OCI-LY7 (cell line): ENCODE measurements at regions not wholly inside any gene's neighbourhood (a gene's known extent, or its start where the extent isn't known, plus 50 kb on each side); places are given as distances from the start of the nearest gene placed in this dataset.

Source experiments
- EZH2phosphoT487 ChIP-seq: fragments of 200-600 bp; sonication (generic); IDR thresholded peaks from 2 replicates; pipeline ENCODE4 v1.6.1; 2018; ENCODE audit warnings: low read depth, borderline replicate concordance, mild to moderate bottlenecking, mixed run types, antibody characterized with exemption, low read length, moderate library complexity, mixed read lengths
- TF ChIP-seq, protein P1 (sequence below): fragments of 200-600 bp; sonication (generic); conservative IDR thresholded peaks from 2 replicates; pipeline ENCODE4 v1.5.1; 2014; ENCODE audit warnings: mild to moderate bottlenecking, antibody characterized with exemption, low read length, moderate library complexity, mixed read lengths

GRCh38 chr2:39893616-39894015 lies 114.6 kb upstream of the THUMPD2 start:
- TF ChIP-seq EZH2phosphoT487: no peak
- TF ChIP-seq, protein P1, sequence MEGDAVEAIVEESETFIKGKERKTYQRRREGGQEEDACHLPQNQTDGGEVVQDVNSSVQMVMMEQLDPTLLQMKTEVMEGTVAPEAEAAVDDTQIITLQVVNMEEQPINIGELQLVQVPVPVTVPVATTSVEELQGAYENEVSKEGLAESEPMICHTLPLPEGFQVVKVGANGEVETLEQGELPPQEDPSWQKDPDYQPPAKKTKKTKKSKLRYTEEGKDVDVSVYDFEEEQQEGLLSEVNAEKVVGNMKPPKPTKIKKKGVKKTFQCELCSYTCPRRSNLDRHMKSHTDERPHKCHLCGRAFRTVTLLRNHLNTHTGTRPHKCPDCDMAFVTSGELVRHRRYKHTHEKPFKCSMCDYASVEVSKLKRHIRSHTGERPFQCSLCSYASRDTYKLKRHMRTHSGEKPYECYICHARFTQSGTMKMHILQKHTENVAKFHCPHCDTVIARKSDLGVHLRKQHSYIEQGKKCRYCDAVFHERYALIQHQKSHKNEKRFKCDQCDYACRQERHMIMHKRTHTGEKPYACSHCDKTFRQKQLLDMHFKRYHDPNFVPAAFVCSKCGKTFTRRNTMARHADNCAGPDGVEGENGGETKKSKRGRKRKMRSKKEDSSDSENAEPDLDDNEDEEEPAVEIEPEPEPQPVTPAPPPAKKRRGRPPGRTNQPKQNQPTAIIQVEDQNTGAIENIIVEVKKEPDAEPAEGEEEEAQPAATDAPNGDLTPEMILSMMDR: no peak
